GM18505 (cell line): ENCODE measurements at regions not wholly inside any gene's neighbourhood (a gene's known extent, or its start where the extent isn't known, plus 50 kb on each side); places are given as distances from the start of the nearest gene placed in this dataset.
"Not testable (repeated sequence)": the region's sequence is repeated elsewhere in the genome, so short reads cannot be mapped to it uniquely, and the experiment has no call there.

ENCODE experiments used
- ATAC-seq: cut with Tn5 transposase; IDR thresholded peaks from one replicate; pipeline ENCODE4 v1.9.1; 2021; ENCODE audit not compliant: unreplicated experiment
- POLR2A ChIP-seq: IDR thresholded peaks from 4 replicates; pipeline ENCODE4 v1.6.1; 2011; ENCODE audit warnings: borderline replicate concordance; ENCODE audit not compliant: insufficient read depth, insufficient read length; ENCODE audit errors: extremely low read depth

DNA sequence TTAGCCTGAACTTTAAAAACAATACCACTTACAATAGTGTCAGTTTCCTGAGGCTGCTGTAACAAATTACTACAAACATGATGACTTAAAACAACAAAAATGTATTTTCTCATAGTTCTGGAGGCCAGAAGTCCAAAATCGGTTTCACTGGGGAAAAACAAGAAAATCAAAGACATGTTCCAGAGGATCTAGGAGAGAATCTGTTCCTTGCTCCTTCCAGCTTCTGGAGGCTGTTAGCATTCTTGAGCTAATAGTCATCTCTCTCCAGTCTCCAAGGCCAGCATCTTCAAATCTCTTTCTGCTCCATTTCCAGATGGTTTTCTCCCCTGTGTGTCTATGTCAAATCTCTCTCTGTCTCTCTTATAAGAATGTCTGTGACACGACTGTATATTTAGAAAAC, 67.6 kb upstream of the TEAD1 start:
- ATAC-seq, result no peak
- no peak for TF ChIP-seq POLR2A

- ATAC-seq, result not testable (repeated sequence)
Measured at GRCh38 chr11:12608678-12609077, 65.5 kb upstream of the TEAD1 start.

GRCh38 chr11:12611352-12611751, 62.9 kb upstream of the TEAD1 start:
- TF ChIP-seq POLR2A, result no peak
- no peak for ATAC-seq

GRCh38 chr11:12617632-12618031, 56.6 kb upstream of the TEAD1 start:
- TF ChIP-seq POLR2A, result no peak
- no peak for ATAC-seq

GRCh38 chr11:12618743-12619540, 55.3 kb upstream of the TEAD1 start:
- ATAC-seq, result no peak

GRCh38 chr11:12623869-12624268, 50.4 kb upstream of the TEAD1 start:
- no peak for TF ChIP-seq POLR2A
- ATAC-seq, result no peak

More at GRCh38 chr11:12618743-12619540, 55.3 kb upstream of the TEAD1 start:
- TF ChIP-seq POLR2A, result no peak
